Retinal pigment epithelial cell (primary cell): ENCODE measurements at regions not wholly inside any gene's neighbourhood (a gene's known extent, or its start where the extent isn't known, plus 50 kb on each side); places are given as distances from the start of the nearest gene placed in this dataset.
"Not testable (repeated sequence)": the region's sequence is repeated elsewhere in the genome, so short reads cannot be mapped to it uniquely, and the experiment has no call there.

Experiments
- DNase-seq: peaks from one replicate; pipeline ENCODE4 v3.0.0-alpha.2; 2010; ENCODE audit warnings: low read depth
- H3K4me3 ChIP-seq: 2 replicates; pipeline ENCODE4 v1.5.1; 2011; ENCODE audit warnings: mild to moderate bottlenecking, low read length, control low read depth, moderate library complexity
- TF ChIP-seq, protein P1 (sequence below): conservative IDR thresholded peaks from 2 replicates; pipeline ENCODE4 v1.5.1; 2011; ENCODE audit warnings: low read depth, low read length, control low read depth, inconsistent platforms

DNA sequence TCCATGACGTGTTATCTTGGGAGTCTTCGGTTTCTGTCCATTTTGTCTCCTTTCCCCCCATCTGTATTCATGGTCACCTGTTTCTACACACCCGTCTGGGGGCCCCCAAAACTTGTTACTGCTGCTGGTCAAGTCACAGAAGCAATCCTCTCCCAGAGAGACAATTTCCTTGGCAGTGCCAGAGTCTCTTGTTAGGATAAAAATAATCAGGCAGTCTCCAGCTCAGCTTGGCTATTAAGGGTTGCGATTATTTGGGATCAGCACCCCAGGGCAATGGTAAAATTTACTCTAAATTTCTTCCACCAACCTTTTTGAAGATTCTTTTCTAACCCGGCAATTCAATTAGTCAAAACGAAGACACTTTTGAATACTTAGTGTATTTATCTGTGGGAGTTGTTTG is 229.1 kb upstream of the JARID2 start:
- TF ChIP-seq, protein P1, sequence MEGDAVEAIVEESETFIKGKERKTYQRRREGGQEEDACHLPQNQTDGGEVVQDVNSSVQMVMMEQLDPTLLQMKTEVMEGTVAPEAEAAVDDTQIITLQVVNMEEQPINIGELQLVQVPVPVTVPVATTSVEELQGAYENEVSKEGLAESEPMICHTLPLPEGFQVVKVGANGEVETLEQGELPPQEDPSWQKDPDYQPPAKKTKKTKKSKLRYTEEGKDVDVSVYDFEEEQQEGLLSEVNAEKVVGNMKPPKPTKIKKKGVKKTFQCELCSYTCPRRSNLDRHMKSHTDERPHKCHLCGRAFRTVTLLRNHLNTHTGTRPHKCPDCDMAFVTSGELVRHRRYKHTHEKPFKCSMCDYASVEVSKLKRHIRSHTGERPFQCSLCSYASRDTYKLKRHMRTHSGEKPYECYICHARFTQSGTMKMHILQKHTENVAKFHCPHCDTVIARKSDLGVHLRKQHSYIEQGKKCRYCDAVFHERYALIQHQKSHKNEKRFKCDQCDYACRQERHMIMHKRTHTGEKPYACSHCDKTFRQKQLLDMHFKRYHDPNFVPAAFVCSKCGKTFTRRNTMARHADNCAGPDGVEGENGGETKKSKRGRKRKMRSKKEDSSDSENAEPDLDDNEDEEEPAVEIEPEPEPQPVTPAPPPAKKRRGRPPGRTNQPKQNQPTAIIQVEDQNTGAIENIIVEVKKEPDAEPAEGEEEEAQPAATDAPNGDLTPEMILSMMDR = no peak
- no peak overlapping the region for H3K4me3 ChIP-seq
- DNase-seq = no peak

GRCh38 chr6:15017261-15017660 is 228.6 kb upstream of the JARID2 start:
- no peak overlapping the region for H3K4me3 ChIP-seq
- no peak for DNase-seq
- TF ChIP-seq, protein P1 = no peak

DNA sequence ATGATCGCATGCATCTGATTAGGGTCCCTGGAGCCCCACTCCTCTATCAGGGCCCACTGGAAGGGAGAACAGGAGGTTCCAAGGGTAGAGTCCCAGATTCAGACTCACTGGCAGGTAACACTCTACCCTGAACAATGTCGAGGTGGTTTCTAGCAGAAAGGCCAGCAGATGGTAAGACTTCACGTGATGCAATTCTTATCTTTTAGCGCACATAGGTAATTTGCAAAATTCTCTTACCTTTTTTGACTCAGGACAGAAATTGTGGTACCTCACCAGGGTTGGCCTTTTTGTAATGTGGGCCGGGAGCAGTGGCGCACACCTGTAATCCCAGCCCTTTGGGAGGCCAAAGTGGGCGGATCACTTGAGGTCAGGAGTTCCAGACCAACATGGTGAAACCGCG is 228.1 kb upstream of the JARID2 start:
- TF ChIP-seq, protein P1 = no peak
- H3K4me3 ChIP-seq = no peak overlapping the region
- DNase-seq = no peak

GRCh38 chr6:15020119-15020770 is 225.6 kb upstream of the JARID2 start:
- no peak overlapping the region for H3K4me3 ChIP-seq
- DNase-seq = no peak
- TF ChIP-seq, protein P1 = no peak

GRCh38 chr6:15021074-15021473 is 224.8 kb upstream of the JARID2 start:
- TF ChIP-seq, protein P1 = no peak
- no peak overlapping the region for H3K4me3 ChIP-seq
- no peak for DNase-seq

GRCh38 chr6:15023018-15023417 is 222.9 kb upstream of the JARID2 start:
- not testable (repeated sequence) for DNase-seq, H3K4me3 ChIP-seq

DNA sequence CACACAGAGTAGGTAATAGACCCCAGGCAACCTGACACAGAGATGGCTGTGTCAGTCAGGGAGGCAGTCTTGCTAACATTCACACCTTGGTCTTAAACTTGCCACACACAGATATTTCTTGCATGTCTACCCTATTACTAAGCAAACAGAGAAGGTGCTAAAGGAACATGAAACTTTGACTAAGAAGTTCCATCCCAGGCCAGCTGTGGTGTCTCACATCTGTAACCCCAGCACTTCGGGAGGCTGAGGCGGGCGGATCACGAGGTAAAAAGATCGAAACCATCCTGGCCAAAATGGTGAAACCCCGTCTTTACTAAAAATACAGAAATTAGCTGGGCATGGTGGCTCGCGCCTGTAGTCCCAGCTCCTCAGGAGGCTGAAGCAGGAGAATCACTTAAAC is 222.4 kb upstream of the JARID2 start:
- DNase-seq = no peak
- no peak overlapping the region for H3K4me3 ChIP-seq
- TF ChIP-seq, protein P1 = no peak
